ENCODE measurements at regions not wholly inside any gene's neighbourhood (a gene's known extent, or its start where the extent isn't known, plus 50 kb on each side); places are given as distances from the start of the nearest gene placed in this dataset.
"Not testable (repeated sequence)": the region's sequence is repeated elsewhere in the genome, so short reads cannot be mapped to it uniquely, and the experiment has no call there.

GRCh38 chr6:163747058-163747457 is 332.5 kb downstream of the QKI start:
- TF ChIP-seq POLR2A, CTCF (IDR thresholded peaks at IDR 0.05): not testable (repeated sequence)

Data from tibial nerve (tissue), 3 donors.